ENCODE measurements at regions not wholly inside any gene's neighbourhood (a gene's known extent, or its start where the extent isn't known, plus 50 kb on each side); places are given as distances from the start of the nearest gene placed in this dataset.
A peak's percentile ranks its signal among the peaks of the same experiment; 100 is the strongest.

- Histone ChIP-seq H3K4me2 (ENCODE audit: insufficient read depth, low read length, poor library complexity, severe bottlenecking) (no peak overlapping the region), H3K9ac (ENCODE audit: low read depth, low read length, poor library complexity) (no peak overlapping the region), H3K23ac (ENCODE audit: low read depth, low read length, poor library complexity) (no peak overlapping the region), H3K4me1 (ENCODE audit: control insufficient read depth in 2 of 2, insufficient read depth in 1 of 2, low read depth in 1 of 2, low read length in 2 of 2) (peaks cover 0 to 3% of the 10 kb centered on the region in 2 donors), H3K4ac (ENCODE audit: low read length) (no peak overlapping the region), H2AK5ac (ENCODE audit: low read depth, low read length) (no peak overlapping the region), H3K4me3 (ENCODE audit: low read length in 2 of 2) (no peak overlapping the region), H3K27ac (replicated peaks; ENCODE audit: low read length) (no peak overlapping the region), H2AFZ (ENCODE audit: low read length) (peak overlapping the region; percentile 7), H2BK12ac (ENCODE audit: low read length) (no peak overlapping the region), H2BK120ac (ENCODE audit: low read depth, low read length) (no peak overlapping the region), H3K9me3 (replicated peaks in 1 of 2; ENCODE audit: control insufficient read depth in 2 of 2, insufficient read depth in 1 of 2, low read depth in 1 of 2, low read length in 2 of 2) (no peaks in the 10 kb centered on the region), H3K36me3 (replicated peaks in 1 of 2; ENCODE audit: control insufficient read depth in 2 of 2, insufficient read depth in 2 of 2, low read length in 2 of 2) (no peaks in the 10 kb centered on the region), H3K18ac (ENCODE audit: low read length) (no peak overlapping the region), H2BK5ac (ENCODE audit: low read length) (no peak overlapping the region), H3K14ac (ENCODE audit: low read length) (no peak overlapping the region), H4K8ac (ENCODE audit: low read depth, low read length) (no peak overlapping the region), H2BK15ac (ENCODE audit: low read length) (no peak overlapping the region), H3K27me3 (ENCODE audit: control insufficient read depth in 3 of 3, insufficient read depth in 3 of 3, low read depth in 1 of 3, low read length in 3 of 3) (no peaks in the 10 kb centered on the region), H4K91ac (ENCODE audit: low read depth, low read length, poor library complexity) (no peak overlapping the region), H3K79me1 (ENCODE audit: low read depth, low read length) (no peaks in the 10 kb centered on the region)
- DNase-seq (ENCODE audit: low spot score) = no peak
- no CpG with 5 or more reads among the region's 7 CpGs for WGBS, 2 donors (ENCODE audit: extremely low coverage in 2 of 2, insufficient read length in 2 of 2, insufficient replicate concordance in 1 of 2)
These were observed 148.8 kb upstream of the DLGAP1 start for GRCh38 chr18:4603955-4604354.

GRCh38 chr18:4599312-4599711 is 144.2 kb upstream of the DLGAP1 start:
- Histone ChIP-seq H3K18ac (ENCODE audit: low read length) (no peak overlapping the region), H3K4me3 (ENCODE audit: low read length in 2 of 2) (no peak overlapping the region), H3K4me2 (ENCODE audit: insufficient read depth, low read length, poor library complexity, severe bottlenecking) (no peak overlapping the region), H3K79me1 (ENCODE audit: low read depth, low read length) (no peaks in the 10 kb centered on the region), H2BK120ac (ENCODE audit: low read depth, low read length) (no peak overlapping the region), H3K9ac (ENCODE audit: low read depth, low read length, poor library complexity) (no peak overlapping the region), H3K14ac (ENCODE audit: low read length) (no peak overlapping the region), H3K27ac (replicated peaks; ENCODE audit: low read length) (no peak overlapping the region), H2AK5ac (ENCODE audit: low read depth, low read length) (no peak overlapping the region), H3K9me3 (replicated peaks in 1 of 2; ENCODE audit: control insufficient read depth in 2 of 2, insufficient read depth in 1 of 2, low read depth in 1 of 2, low read length in 2 of 2) (no peaks in the 10 kb centered on the region), H3K27me3 (ENCODE audit: control insufficient read depth in 3 of 3, insufficient read depth in 3 of 3, low read depth in 1 of 3, low read length in 3 of 3) (no peaks in the 10 kb centered on the region), H3K4ac (ENCODE audit: low read length) (no peak overlapping the region), H2AFZ (ENCODE audit: low read length) (no peak overlapping the region), H4K91ac (ENCODE audit: low read depth, low read length, poor library complexity) (no peak overlapping the region), H2BK15ac (ENCODE audit: low read length) (no peak overlapping the region), H3K36me3 (replicated peaks in 1 of 2; ENCODE audit: control insufficient read depth in 2 of 2, insufficient read depth in 2 of 2, low read length in 2 of 2) (no peaks in the 10 kb centered on the region), H2BK12ac (ENCODE audit: low read length) (no peak overlapping the region), H2BK5ac (ENCODE audit: low read length) (no peak overlapping the region), H3K4me1 (ENCODE audit: control insufficient read depth in 2 of 2, insufficient read depth in 1 of 2, low read depth in 1 of 2, low read length in 2 of 2) (peaks cover 0 to 3% of the 10 kb centered on the region in 2 donors), H4K8ac (ENCODE audit: low read depth, low read length) (no peak overlapping the region), H3K23ac (ENCODE audit: low read depth, low read length, poor library complexity) (no peak overlapping the region)
- no peak for DNase-seq (ENCODE audit: low spot score)
- no CpG with 5 or more reads among the region's 4 CpGs for WGBS, 2 donors (ENCODE audit: extremely low coverage in 2 of 2, insufficient read length in 2 of 2, insufficient replicate concordance in 1 of 2)

- Histone ChIP-seq H2BK120ac (ENCODE audit: low read depth, low read length) (no peak overlapping the region), H4K91ac (ENCODE audit: low read depth, low read length, poor library complexity) (no peak overlapping the region), H3K4me3 (ENCODE audit: low read length in 2 of 2) (no peak overlapping the region), H3K14ac (ENCODE audit: low read length) (no peak overlapping the region), H3K9me3 (replicated peaks in 1 of 2; ENCODE audit: control insufficient read depth in 2 of 2, insufficient read depth in 1 of 2, low read depth in 1 of 2, low read length in 2 of 2) (no peaks in the 10 kb centered on the region), H3K27ac (replicated peaks; ENCODE audit: low read length) (no peak overlapping the region), H3K4me2 (ENCODE audit: insufficient read depth, low read length, poor library complexity, severe bottlenecking) (no peak overlapping the region), H3K18ac (ENCODE audit: low read length) (no peak overlapping the region), H2AK5ac (ENCODE audit: low read depth, low read length) (no peak overlapping the region), H2BK12ac (ENCODE audit: low read length) (no peak overlapping the region), H4K8ac (ENCODE audit: low read depth, low read length) (no peak overlapping the region), H3K27me3 (ENCODE audit: control insufficient read depth in 3 of 3, insufficient read depth in 3 of 3, low read depth in 1 of 3, low read length in 3 of 3) (no peaks in the 10 kb centered on the region), H2BK5ac (ENCODE audit: low read length) (no peak overlapping the region), H3K36me3 (replicated peaks in 1 of 2; ENCODE audit: control insufficient read depth in 2 of 2, insufficient read depth in 2 of 2, low read length in 2 of 2) (no peaks in the 10 kb centered on the region), H3K23ac (ENCODE audit: low read depth, low read length, poor library complexity) (no peak overlapping the region), H2BK15ac (ENCODE audit: low read length) (no peak overlapping the region), H3K4ac (ENCODE audit: low read length) (no peak overlapping the region), H3K4me1 (ENCODE audit: control insufficient read depth in 2 of 2, insufficient read depth in 1 of 2, low read depth in 1 of 2, low read length in 2 of 2) (no peaks in the 10 kb centered on the region), H2AFZ (ENCODE audit: low read length) (no peak overlapping the region), H3K79me1 (ENCODE audit: low read depth, low read length) (no peaks in the 10 kb centered on the region), H3K9ac (ENCODE audit: low read depth, low read length, poor library complexity) (no peak overlapping the region)
- no CpG with 5 or more reads among the region's 3 CpGs for WGBS, 2 donors (ENCODE audit: extremely low coverage in 2 of 2, insufficient read length in 2 of 2, insufficient replicate concordance in 1 of 2)
- no peak for DNase-seq (ENCODE audit: low spot score)
These were observed 142.2 kb upstream of the DLGAP1 start for GRCh38 chr18:4597301-4597700.

- Histone ChIP-seq H3K4ac (ENCODE audit: low read length) (no peak overlapping the region), H3K9me3 (replicated peaks in 1 of 2; ENCODE audit: control insufficient read depth in 2 of 2, insufficient read depth in 1 of 2, low read depth in 1 of 2, low read length in 2 of 2) (no peaks in the 10 kb centered on the region), H3K9ac (ENCODE audit: low read depth, low read length, poor library complexity) (no peak overlapping the region), H2BK15ac (ENCODE audit: low read length) (no peak overlapping the region), H3K23ac (ENCODE audit: low read depth, low read length, poor library complexity) (no peak overlapping the region), H3K36me3 (replicated peaks in 1 of 2; ENCODE audit: control insufficient read depth in 2 of 2, insufficient read depth in 2 of 2, low read length in 2 of 2) (no peaks in the 10 kb centered on the region), H3K79me1 (ENCODE audit: low read depth, low read length) (no peaks in the 10 kb centered on the region), H2BK12ac (ENCODE audit: low read length) (no peak overlapping the region), H2AFZ (ENCODE audit: low read length) (no peak overlapping the region), H3K4me2 (ENCODE audit: insufficient read depth, low read length, poor library complexity, severe bottlenecking) (no peak overlapping the region), H2BK5ac (ENCODE audit: low read length) (no peak overlapping the region), H4K8ac (ENCODE audit: low read depth, low read length) (no peak overlapping the region), H3K4me1 (ENCODE audit: control insufficient read depth in 2 of 2, insufficient read depth in 1 of 2, low read depth in 1 of 2, low read length in 2 of 2) (no peaks in the 10 kb centered on the region), H3K18ac (ENCODE audit: low read length) (no peak overlapping the region), H3K27ac (replicated peaks; ENCODE audit: low read length) (no peak overlapping the region), H3K27me3 (ENCODE audit: control insufficient read depth in 3 of 3, insufficient read depth in 3 of 3, low read depth in 1 of 3, low read length in 3 of 3) (no peaks in the 10 kb centered on the region), H2BK120ac (ENCODE audit: low read depth, low read length) (no peak overlapping the region), H4K91ac (ENCODE audit: low read depth, low read length, poor library complexity) (no peak overlapping the region), H3K4me3 (ENCODE audit: low read length in 2 of 2) (no peak overlapping the region), H2AK5ac (ENCODE audit: low read depth, low read length) (no peak overlapping the region), H3K14ac (ENCODE audit: low read length) (no peak overlapping the region)
- DNase-seq (ENCODE audit: low spot score) = no peak
- no CpG with 5 or more reads among the region's 1 CpG for WGBS, 2 donors (ENCODE audit: extremely low coverage in 2 of 2, insufficient read length in 2 of 2, insufficient replicate concordance in 1 of 2)
These were observed 138.8 kb upstream of the DLGAP1 start for GRCh38 chr18:4593895-4594294.

Data from neuronal stem cell (in vitro differentiated cells).